GM12873 (cell line): ENCODE measurements at regions not wholly inside any gene's neighbourhood (a gene's known extent, or its start where the extent isn't known, plus 50 kb on each side); places are given as distances from the start of the nearest gene placed in this dataset.

Experiments
- TF ChIP-seq, protein P1 (sequence below): IDR thresholded peaks from 2 replicates; pipeline ENCODE4 v1.5.1; 2012; ENCODE audit warnings: low read depth, mild to moderate bottlenecking, moderate library complexity, low read length, control low read depth; ENCODE audit not compliant: insufficient read depth; ENCODE audit errors: missing control alignments

DNA sequence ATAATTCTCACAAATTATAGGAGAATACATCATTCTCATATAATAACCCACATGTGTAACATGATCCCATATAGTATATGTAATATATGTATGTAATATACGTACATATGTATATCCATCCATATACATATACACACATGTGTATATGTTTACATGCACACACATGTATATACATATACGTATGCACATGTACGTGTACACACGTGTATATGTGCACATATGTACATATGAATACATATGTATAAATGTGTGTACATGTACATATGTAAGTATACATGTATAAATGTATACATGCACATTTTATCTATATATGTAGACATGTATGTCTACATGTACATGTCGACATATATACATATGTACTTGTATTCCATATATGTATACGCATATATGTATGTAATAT is 288.8 kb downstream of the NPIPA8 start:
- TF ChIP-seq, protein P1, sequence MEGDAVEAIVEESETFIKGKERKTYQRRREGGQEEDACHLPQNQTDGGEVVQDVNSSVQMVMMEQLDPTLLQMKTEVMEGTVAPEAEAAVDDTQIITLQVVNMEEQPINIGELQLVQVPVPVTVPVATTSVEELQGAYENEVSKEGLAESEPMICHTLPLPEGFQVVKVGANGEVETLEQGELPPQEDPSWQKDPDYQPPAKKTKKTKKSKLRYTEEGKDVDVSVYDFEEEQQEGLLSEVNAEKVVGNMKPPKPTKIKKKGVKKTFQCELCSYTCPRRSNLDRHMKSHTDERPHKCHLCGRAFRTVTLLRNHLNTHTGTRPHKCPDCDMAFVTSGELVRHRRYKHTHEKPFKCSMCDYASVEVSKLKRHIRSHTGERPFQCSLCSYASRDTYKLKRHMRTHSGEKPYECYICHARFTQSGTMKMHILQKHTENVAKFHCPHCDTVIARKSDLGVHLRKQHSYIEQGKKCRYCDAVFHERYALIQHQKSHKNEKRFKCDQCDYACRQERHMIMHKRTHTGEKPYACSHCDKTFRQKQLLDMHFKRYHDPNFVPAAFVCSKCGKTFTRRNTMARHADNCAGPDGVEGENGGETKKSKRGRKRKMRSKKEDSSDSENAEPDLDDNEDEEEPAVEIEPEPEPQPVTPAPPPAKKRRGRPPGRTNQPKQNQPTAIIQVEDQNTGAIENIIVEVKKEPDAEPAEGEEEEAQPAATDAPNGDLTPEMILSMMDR: no peak

DNA sequence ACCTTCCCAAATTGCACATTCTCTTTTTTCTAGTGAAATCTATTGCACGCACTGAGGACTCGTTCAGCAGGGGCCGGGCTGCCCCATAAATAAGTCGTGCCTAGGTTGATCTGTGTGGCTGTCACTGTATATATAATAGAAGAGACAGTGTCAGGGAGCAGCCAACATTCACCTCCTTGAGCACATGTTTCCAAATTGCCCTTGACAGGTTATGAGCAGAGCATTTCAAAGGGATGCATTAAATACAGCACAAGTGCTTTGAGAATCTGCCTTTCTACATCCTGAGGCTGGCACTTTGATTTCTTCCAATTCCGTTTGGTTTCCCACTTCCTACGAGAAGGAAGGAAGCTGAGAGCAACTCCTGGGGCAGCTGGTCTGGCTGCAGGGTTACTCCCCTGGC is 291.2 kb downstream of the NPIPA8 start:
- TF ChIP-seq, protein P1: no peak

DNA sequence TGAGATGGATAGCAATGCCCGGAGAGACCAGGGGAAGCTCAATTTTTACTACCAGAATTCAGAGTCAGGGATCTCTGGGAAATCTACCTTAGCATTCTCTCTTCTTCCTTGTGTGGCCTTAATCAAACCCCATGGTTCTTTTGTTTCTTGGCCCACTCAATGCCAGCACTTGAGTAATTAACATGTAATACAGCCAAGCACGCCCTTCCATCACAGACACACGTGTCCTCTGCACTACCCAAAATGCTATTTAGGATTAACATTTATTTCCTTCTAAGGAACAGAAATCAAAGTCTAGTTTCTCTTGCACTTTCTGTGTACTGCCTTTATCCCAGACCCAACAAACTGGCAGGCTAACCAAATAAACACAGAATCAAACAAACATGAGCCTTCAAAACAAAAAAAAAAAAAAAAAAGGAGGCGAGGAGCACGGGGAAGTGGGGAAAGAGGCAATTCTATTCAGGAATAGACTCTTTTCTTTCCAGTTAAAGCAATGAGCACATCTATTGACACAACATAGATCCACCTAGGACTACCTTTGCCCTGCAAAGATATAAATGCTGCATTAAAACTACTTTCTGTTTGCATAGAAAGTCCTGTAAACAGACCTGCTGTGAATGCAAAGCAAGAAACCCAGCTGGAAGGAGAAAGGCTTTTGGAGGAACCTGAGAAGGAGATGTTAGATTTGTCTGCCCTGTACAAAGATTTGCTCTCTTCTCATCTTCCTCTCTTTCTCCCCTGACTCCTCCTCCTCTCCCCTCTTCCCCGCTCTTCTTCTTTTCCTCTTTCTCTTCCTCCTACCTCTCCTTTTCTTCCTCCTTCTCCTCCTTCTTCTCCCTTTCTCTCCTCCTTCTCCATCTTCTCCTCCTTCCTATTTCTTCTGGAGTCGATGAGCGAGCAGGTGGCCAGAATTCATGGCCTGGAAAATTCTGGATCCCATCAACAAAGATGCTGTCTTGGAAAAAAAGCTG is 294.4 kb downstream of the NPIPA8 start:
- TF ChIP-seq, protein P1: no peak

DNA sequence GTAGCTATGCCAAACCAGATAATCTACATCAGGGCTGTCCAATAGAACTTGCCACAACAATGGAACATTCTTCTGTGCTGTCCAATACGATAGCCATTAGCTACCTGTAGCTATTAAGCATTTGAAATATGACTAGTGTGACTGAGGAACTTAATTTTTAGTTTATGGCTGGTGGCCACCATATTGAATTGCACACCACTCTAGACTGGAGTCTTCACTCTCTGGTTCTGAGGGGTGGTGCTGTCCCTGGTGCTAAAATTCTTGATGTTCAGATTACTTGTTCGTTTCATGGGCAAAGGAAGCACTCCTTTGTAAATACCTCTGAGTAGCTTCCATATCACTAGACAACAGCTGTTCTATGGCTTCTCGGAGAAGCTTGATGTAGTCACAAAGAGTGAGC is 296.6 kb downstream of the NPIPA8 start:
- TF ChIP-seq, protein P1: no peak

DNA sequence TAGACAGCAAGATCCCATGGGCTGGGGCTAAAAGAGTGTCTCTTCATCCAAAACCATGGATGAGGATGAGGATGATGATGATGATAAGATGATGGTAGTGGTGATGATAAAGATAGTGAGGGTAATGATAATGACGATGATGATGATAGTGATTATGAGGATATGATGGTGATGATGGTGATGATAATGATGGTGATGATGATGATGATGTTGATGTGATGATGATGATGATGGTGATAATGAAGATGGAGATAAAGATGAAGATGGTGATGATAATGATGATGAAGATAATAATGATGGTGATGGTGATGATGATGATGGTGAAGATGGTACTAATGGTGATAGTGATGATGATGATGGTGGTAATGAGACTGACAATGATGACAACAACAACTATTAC is 299.5 kb downstream of the NPIPA8 start:
- TF ChIP-seq, protein P1: no peak

DNA sequence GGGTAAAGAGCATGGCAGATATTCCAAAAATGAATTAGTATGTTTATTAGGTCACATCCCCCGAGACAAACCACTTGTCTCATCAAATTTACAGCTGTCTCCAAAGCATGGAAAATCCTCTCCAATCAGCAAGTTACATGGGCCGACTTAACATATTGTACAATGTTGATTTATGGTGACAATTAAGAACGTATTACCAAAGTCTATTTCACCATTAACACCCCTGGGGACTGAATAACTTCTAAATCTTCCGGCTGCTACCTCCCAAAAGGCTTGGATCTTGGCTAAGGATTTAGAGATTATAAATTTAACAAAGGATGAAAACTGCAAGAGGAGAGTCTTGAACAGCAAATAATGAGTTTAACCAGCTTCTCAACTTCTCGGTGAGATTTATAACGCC is 311.9 kb downstream of the NPIPA8 start:
- TF ChIP-seq, protein P1: no peak

DNA sequence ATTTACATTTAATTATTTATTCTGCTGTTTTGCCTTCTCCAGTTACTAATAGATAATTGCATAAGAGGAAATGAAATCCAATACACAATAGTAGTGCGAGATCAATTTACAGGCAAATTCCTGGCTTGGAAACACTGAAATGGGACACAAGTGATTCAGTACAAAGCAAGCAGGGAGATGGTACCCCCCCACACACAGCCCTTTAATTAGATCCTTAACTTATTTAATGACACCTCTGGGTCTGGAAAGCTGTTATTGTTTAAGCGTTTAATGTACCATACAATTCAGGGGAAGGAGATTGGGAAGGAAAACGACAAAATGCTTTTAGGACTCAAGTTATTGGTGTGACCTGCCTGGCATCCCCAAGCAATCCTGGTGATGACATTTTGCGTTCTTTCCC is 318.2 kb downstream of the NPIPA8 start:
- TF ChIP-seq, protein P1: no peak
